ENCODE measurements at regions not wholly inside any gene's neighbourhood (a gene's known extent, or its start where the extent isn't known, plus 50 kb on each side); places are given as distances from the start of the nearest gene placed in this dataset.
A peak's percentile ranks its signal among the peaks of the same experiment; 100 is the strongest.
"Not testable (repeated sequence)": the region's sequence is repeated elsewhere in the genome, so short reads cannot be mapped to it uniquely, and the experiment has no call there.

GRCh38 chr4:3877868-3878267 is 111.7 kb downstream of the ADRA2C start:
- H3K4me3 ChIP-seq (ENCODE audit: low read depth, low read length), result no peak overlapping the region
- TF ChIP-seq CTCF (IDR thresholded peaks at IDR 0.05; ENCODE audit: low read depth, low read length, missing control alignments), result no peak
- DNase-seq (ENCODE audit: low read depth), result no peak

GRCh38 chr4:3878678-3879077 is 112.5 kb downstream of the ADRA2C start:
- no peak for DNase-seq (ENCODE audit: low read depth)
- no peak overlapping the region for H3K4me3 ChIP-seq (ENCODE audit: low read depth, low read length)
- no peak for TF ChIP-seq CTCF (IDR thresholded peaks at IDR 0.05; ENCODE audit: low read depth, low read length, missing control alignments)

GRCh38 chr4:3879681-3880614 is 113.8 kb downstream of the ADRA2C start:
- H3K4me3 ChIP-seq (ENCODE audit: low read depth, low read length), result no peak overlapping the region
- no peak for DNase-seq (ENCODE audit: low read depth)
- TF ChIP-seq CTCF (IDR thresholded peaks at IDR 0.05; ENCODE audit: low read depth, low read length, missing control alignments), result no peak

- no peak for DNase-seq (ENCODE audit: low read depth)
- H3K4me3 ChIP-seq (ENCODE audit: low read depth, low read length), result no peak overlapping the region
- peak; percentile 70 for TF ChIP-seq CTCF (IDR thresholded peaks at IDR 0.05; ENCODE audit: low read depth, low read length, missing control alignments)
These were observed 114.5 kb downstream of the ADRA2C start for GRCh38 chr4:3880615-3881120.

- H3K4me3 ChIP-seq (ENCODE audit: low read depth, low read length); DNase-seq (ENCODE audit: low read depth): not testable (repeated sequence)
These were observed 116.2 kb downstream of the ADRA2C start for GRCh38 chr4:3882316-3882885.

- DNase-seq (ENCODE audit: low read depth); H3K4me3 ChIP-seq (ENCODE audit: low read depth, low read length): not testable (repeated sequence)
These were observed 118.1 kb downstream of the ADRA2C start for GRCh38 chr4:3884261-3884660.

- H3K4me3 ChIP-seq (ENCODE audit: low read depth, low read length); DNase-seq (ENCODE audit: low read depth): not testable (repeated sequence)
- peak; percentile 22 for TF ChIP-seq CTCF (IDR thresholded peaks at IDR 0.05; ENCODE audit: low read depth, low read length, missing control alignments)
These were observed 127.4 kb downstream of the ADRA2C start for GRCh38 chr4:3893590-3893989.

- not testable (repeated sequence) for DNase-seq (ENCODE audit: low read depth); H3K4me3 ChIP-seq (ENCODE audit: low read depth, low read length)
These were observed 128.1 kb downstream of the ADRA2C start for GRCh38 chr4:3894086-3894959.
